GM21619 (cell line): ENCODE measurements at regions not wholly inside any gene's neighbourhood (a gene's known extent, or its start where the extent isn't known, plus 50 kb on each side); places are given as distances from the start of the nearest gene placed in this dataset.
"Not testable (repeated sequence)": the region's sequence is repeated elsewhere in the genome, so short reads cannot be mapped to it uniquely, and the experiment has no call there.

ENCODE experiments used
- ATAC-seq: cut with Tn5 transposase; IDR thresholded peaks from one replicate; pipeline ENCODE4 v1.9.1; 2021; ENCODE audit not compliant: unreplicated experiment

- not testable (repeated sequence) for ATAC-seq
Measured at GRCh38 chr14:97068293-97068692, 271.1 kb downstream of the VRK1 start.

GRCh38 chr14:97070259-97070658, 273.1 kb downstream of the VRK1 start:
- ATAC-seq: no peak

- no peak for ATAC-seq
Measured at GRCh38 chr14:97071177-97071576, 274.0 kb downstream of the VRK1 start.

GRCh38 chr14:97073622-97074021, 276.4 kb downstream of the VRK1 start:
- no peak for ATAC-seq

- no peak for ATAC-seq
Measured at GRCh38 chr14:97074456-97074855, 277.3 kb downstream of the VRK1 start.

- ATAC-seq: peak; percentile 45
Measured at GRCh38 chr14:97074856-97075255, 277.7 kb downstream of the VRK1 start.

- peak; percentile 86 for ATAC-seq
Measured at GRCh38 chr14:97077253-97077653, 280.1 kb downstream of the VRK1 start.

GRCh38 chr14:97077687-97078086, 280.5 kb downstream of the VRK1 start:
- ATAC-seq: no peak

- ATAC-seq: no peak
Measured at GRCh38 chr14:97080991-97081390, 283.8 kb downstream of the VRK1 start.

- no peak for ATAC-seq
Measured at GRCh38 chr14:97095269-97095668, 298.1 kb downstream of the VRK1 start.

GRCh38 chr14:97097296-97097695, 300.1 kb downstream of the VRK1 start:
- no peak for ATAC-seq

GRCh38 chr14:97100306-97100705, 303.1 kb downstream of the VRK1 start:
- ATAC-seq: no peak

- ATAC-seq: no peak
Measured at GRCh38 chr14:97101561-97101960, 304.4 kb downstream of the VRK1 start.

GRCh38 chr14:97104029-97104428, 306.8 kb downstream of the VRK1 start:
- no peak for ATAC-seq

GRCh38 chr14:97106166-97106565, 309.0 kb downstream of the VRK1 start:
- ATAC-seq: no peak

GRCh38 chr14:97106609-97107008, 309.4 kb downstream of the VRK1 start:
- ATAC-seq: no peak

GRCh38 chr14:97107080-97107479, 309.9 kb downstream of the VRK1 start:
- ATAC-seq: no peak

- ATAC-seq: no peak
Measured at GRCh38 chr14:97107760-97108159, 310.6 kb downstream of the VRK1 start.

GRCh38 chr14:97109234-97109633, 312.1 kb downstream of the VRK1 start:
- ATAC-seq: no peak

- no peak for ATAC-seq
Measured at GRCh38 chr14:97113339-97113738, 316.2 kb downstream of the VRK1 start.

- no peak for ATAC-seq
Measured at GRCh38 chr14:97116546-97116945, 319.4 kb downstream of the VRK1 start.

GRCh38 chr14:97117693-97118092, 320.5 kb downstream of the VRK1 start:
- no peak for ATAC-seq

GRCh38 chr14:97120204-97120603, 323.0 kb downstream of the VRK1 start:
- no peak for ATAC-seq

GRCh38 chr14:97120611-97121031, 323.4 kb downstream of the VRK1 start:
- no peak for ATAC-seq
